ENCODE measurements at regions not wholly inside any gene's neighbourhood (a gene's known extent, or its start where the extent isn't known, plus 50 kb on each side); places are given as distances from the start of the nearest gene placed in this dataset.

DNA sequence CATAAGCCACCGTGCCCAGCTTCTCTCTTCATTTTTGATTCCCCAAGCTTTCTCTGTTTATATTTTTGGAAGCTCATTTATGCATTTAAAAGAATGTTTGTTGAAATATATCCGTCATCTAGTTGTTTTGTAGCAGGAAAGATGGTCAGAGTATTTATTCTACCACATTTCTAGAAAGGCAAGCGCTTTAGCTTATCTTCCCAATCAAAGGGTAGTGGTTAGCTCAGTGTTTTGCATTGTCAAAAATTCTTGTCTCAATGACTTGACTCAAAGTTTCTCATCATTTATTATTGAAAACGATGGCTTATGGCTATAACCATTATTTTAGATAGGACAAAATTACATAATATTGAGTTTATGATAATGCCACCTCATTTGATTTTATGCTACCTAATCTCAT lies 116.1 kb upstream of the ZP4 start:
- no peak overlapping the region for H2BK12ac ChIP-seq (ENCODE audit: insufficient read length, low read depth, low read length)
- no peak overlapping the region for H4K8ac ChIP-seq (replicated peaks; ENCODE audit: insufficient read length, low read depth, low read length)
- H3K4me3 Mint-ChIP-seq, result no peak overlapping the region
- H3T11ph ChIP-seq (ENCODE audit: low read length), result no peak overlapping the region
- no peak for TF ChIP-seq CTCF (conservative IDR thresholded peaks at IDR 0.05)
- H4K20me1 ChIP-seq (ENCODE audit: control insufficient read depth, insufficient read depth, insufficient read length), result no peaks in the 10 kb centered on the region
- no peak overlapping the region for H2BK120ac ChIP-seq (ENCODE audit: low read depth, low read length, poor library complexity, severe bottlenecking)
- DNase-seq, result no peak
- H2AFZ ChIP-seq (ENCODE audit: low read length), result no peak overlapping the region
- no peak overlapping the region for H3K27ac ChIP-seq (ENCODE audit: insufficient read length, low read depth, low read length)
- no peak overlapping the region for H2AK5ac ChIP-seq (ENCODE audit: insufficient read length, low read length)
- no peak overlapping the region for H4K91ac ChIP-seq (ENCODE audit: insufficient read length, low read depth, low read length)
- H2BK20ac ChIP-seq (ENCODE audit: low read depth, low read length, poor library complexity, severe bottlenecking), result no peak overlapping the region
- no peak overlapping the region for H3K18ac ChIP-seq (ENCODE audit: insufficient read length, low read depth, low read length)
- H3K4ac ChIP-seq (ENCODE audit: low read depth, low read length), result no peak overlapping the region
- no peak overlapping the region for H3K9ac ChIP-seq (ENCODE audit: extremely low read depth, insufficient read length, low read length)
- H3K79me2 ChIP-seq (ENCODE audit: insufficient read depth, low read length), result no peaks in the 10 kb centered on the region
- no peak overlapping the region for H3K4me2 ChIP-seq (ENCODE audit: insufficient read depth, insufficient read length, low read length)
- no peak overlapping the region for H3K14ac ChIP-seq (ENCODE audit: insufficient read depth, low read length)
- WGBS (ENCODE audit: extremely low coverage, insufficient read length, low lambda C conversion rate), result no CpG with 5 or more reads among the region's 4 CpGs
- H2BK15ac ChIP-seq (ENCODE audit: low read depth, low read length), result no peak overlapping the region
- peaks cover 0 to 7% (median 0%) of the 10 kb centered on the region in 3 experiments; a peak in 2 of 7 replicates for H3K36me3 Mint-ChIP-seq (ENCODE audit: insufficient read depth in 1 of 3, low read depth in 3 of 3)
- peaks cover 0 to 6% of the 10 kb centered on the region in 2 experiments; a peak in 2 of 5 replicates for H3K9me3 Mint-ChIP-seq
- H3K56ac ChIP-seq (ENCODE audit: insufficient read length, low read depth, low read length), result no peak overlapping the region
- H3K4me1 ChIP-seq (ENCODE audit: insufficient read depth, low read length), result no peaks in the 10 kb centered on the region
- H3K23me2 ChIP-seq (ENCODE audit: insufficient read length, low read depth, low read length, poor library complexity, severe bottlenecking), result no peaks in the 10 kb centered on the region
- no peak overlapping the region for H3K27ac Mint-ChIP-seq
- no peak overlapping the region for H2BK5ac ChIP-seq (ENCODE audit: insufficient read length, low read length)
- 0 out of 4 replicates have a peak, but pooled peaks cover 0 to 4% of the 10 kb centered on the region in 2 experiments for H3K4me1 Mint-ChIP-seq
- H3K9me3 ChIP-seq (ENCODE audit: control insufficient read depth, low read depth, low read length), result no peaks in the 10 kb centered on the region
- H3K27me3 ChIP-seq (ENCODE audit: insufficient read depth, low read length), result no peaks in the 10 kb centered on the region
- no peaks in the 10 kb centered on the region for H3K27me3 Mint-ChIP-seq (ENCODE audit: low read depth)
- no peak overlapping the region for H3K23ac ChIP-seq (ENCODE audit: insufficient read length, low read depth, low read length)
- H4K5ac ChIP-seq (ENCODE audit: insufficient read length, low read depth, low read length), result no peak overlapping the region
- no peaks in the 10 kb centered on the region for H3K79me1 ChIP-seq (ENCODE audit: insufficient read depth, low read depth, low read length, poor library complexity, severe bottlenecking)
